GM12878 (cell line): ENCODE measurements at regions not wholly inside any gene's neighbourhood (a gene's known extent, or its start where the extent isn't known, plus 50 kb on each side); places are given as distances from the start of the nearest gene placed in this dataset.
"Not testable (repeated sequence)": the region's sequence is repeated elsewhere in the genome, so short reads cannot be mapped to it uniquely, and the experiment has no call there.

Source experiments
- ATAC-seq: fragments of 200-7000 bp; cut with Tn5 transposase; 3 replicates; pipeline ENCODE4 v1.9.1; 2020; ENCODE audit warnings: mild to moderate bottlenecking, moderate library complexity
- BruUV-seq: library from RNA; stranded (reverse); fragments of 400-500 nt; replicated peaks from 2 replicates; lab custom pipeline; 2021; lab: Mats Ljungman, UMichigan
- CTCF ChIA-PET: fragments of 300-600 bp; sonication (Branson Sonifier 250); formaldehyde crosslinking; extraction: SDS; loops from one replicate; lab custom pipeline; 2021; ENCODE audit warnings: inconsistent platforms; lab: Yijun Ruan, JAX
- POLR2A ChIA-PET: fragments of 350-600 bp; formaldehyde crosslinking; extraction: SDS; loops from one replicate; lab custom pipeline; 2021; ENCODE audit warnings: inconsistent platforms; lab: Charles Lee
- RAD21 ChIA-PET: fragments of 300-600 bp; sonication (Branson Sonifier 250); formaldehyde crosslinking; loops from one replicate; lab custom pipeline; 2023; ENCODE audit warnings: antibody characterized with exemption; ENCODE audit not compliant: unreplicated experiment; lab: Charles Lee
- SMC1A ChIA-PET: fragments of 300-600 bp; sonication (Branson Sonifier 250); formaldehyde crosslinking; loops from one replicate; lab custom pipeline; 2023; ENCODE audit not compliant: unreplicated experiment, uncharacterized antibody; lab: Charles Lee
- DNase-seq: peaks from one replicate; pipeline ENCODE4 v3.0.0-alpha.2; 2011; ENCODE audit warnings: low read depth, low spot score
- FAIRE-seq: peaks from 3 replicates; lab custom pipeline; 2011; peaks lifted over from hg19 to GRCh38; lab: Jason Lieb, UNC
- H2AFZ ChIP-seq: 2 replicates; pipeline ENCODE4 v1.6.0; 2011; ENCODE audit warnings: low read depth, low read length, control low read depth; ENCODE audit not compliant: control insufficient read depth
- H3K27ac ChIP-seq: 2 replicates; pipeline ENCODE4 v1.5.1; 2011; ENCODE audit warnings: control low read depth; ENCODE audit not compliant: control insufficient read depth, insufficient read depth
- H3K27me3 ChIP-seq, 2 experiments: replicated peaks in 1 of 2; 2 replicates each; pipeline versions ENCODE4 v1.6.0 to v1.6.1; 2011; ENCODE audit warnings: low read length in 1 of 2; ENCODE audit not compliant: control insufficient read depth in 2 of 2, insufficient read depth in 2 of 2
- H3K36me3 ChIP-seq, 2 experiments: 2 replicates each; pipeline ENCODE4 v1.5.1; 2011; ENCODE audit warnings: low read length in 1 of 2; ENCODE audit not compliant: control insufficient read depth in 2 of 2, insufficient read depth in 2 of 2
- H3K4me1 ChIP-seq: 2 replicates; pipeline ENCODE4 v1.6.1; 2011; ENCODE audit warnings: mild to moderate bottlenecking, low read length, moderate library complexity, mixed read lengths; ENCODE audit not compliant: control insufficient read depth, insufficient read depth
- H3K4me2 ChIP-seq: 2 replicates; pipeline ENCODE4 v1.6.0; 2011; ENCODE audit warnings: control low read depth; ENCODE audit not compliant: control insufficient read depth, insufficient read depth
- H3K4me3 ChIP-seq: fragments of 200-600 bp; sonication (generic); 2 replicates; pipeline ENCODE4 v1.5.1; 2016
- H3K79me2 ChIP-seq: 2 replicates; pipeline ENCODE4 v1.6.0; 2011; ENCODE audit warnings: low read length; ENCODE audit not compliant: control insufficient read depth, insufficient read depth
- H3K9ac ChIP-seq: 2 replicates; pipeline ENCODE4 v1.8.0; 2011; ENCODE audit warnings: low read length, control low read depth, mixed read lengths; ENCODE audit not compliant: control insufficient read depth, insufficient read depth
- H3K9me3 ChIP-seq: replicated peaks from 3 replicates; pipeline ENCODE4 v1.5.1; 2011; ENCODE audit warnings: mild to moderate bottlenecking, low read length; ENCODE audit not compliant: control insufficient read depth, insufficient read depth
- H4K20me1 ChIP-seq: 2 replicates; pipeline ENCODE4 v1.6.0; 2011; ENCODE audit not compliant: control insufficient read depth, insufficient read depth
- PAX5 ChIP-seq: IDR thresholded peaks from 2 replicates; pipeline ENCODE4 v1.6.1; 2011; ENCODE audit warnings: low read depth, low read length, borderline replicate concordance
- WGBS: methylation state at CpG from one replicate; pipeline ENCODE4 v1.1.6; 2016; ENCODE audit warnings: low lambda C conversion rate; ENCODE audit not compliant: insufficient replicate concordance, insufficient coverage; ENCODE audit errors: missing lambda C conversion rate; 5-methylcytosine and 5-hydroxymethylcytosine counted together
- in situ Hi-C: fragments of 300-500 bp; cut with MboI; formaldehyde crosslinking; loops from 9 replicates; pipeline ENCODE4 v1.14.3; 2018; ENCODE audit warnings: mixed read lengths
- intact Hi-C: fragments of 100-400 bp; cut with micrococcal nuclease; formaldehyde crosslinking; loops from one replicate; pipeline ENCODE4 v1.14.2; 2022; ENCODE audit not compliant: unreplicated experiment
- TF ChIP-seq, protein P1 (sequence below): fragments of 450-650 bp; IDR thresholded peaks from 2 replicates; pipeline ENCODE4 v1.6.1; 2016; ENCODE audit warnings: mild to moderate bottlenecking

DNA sequence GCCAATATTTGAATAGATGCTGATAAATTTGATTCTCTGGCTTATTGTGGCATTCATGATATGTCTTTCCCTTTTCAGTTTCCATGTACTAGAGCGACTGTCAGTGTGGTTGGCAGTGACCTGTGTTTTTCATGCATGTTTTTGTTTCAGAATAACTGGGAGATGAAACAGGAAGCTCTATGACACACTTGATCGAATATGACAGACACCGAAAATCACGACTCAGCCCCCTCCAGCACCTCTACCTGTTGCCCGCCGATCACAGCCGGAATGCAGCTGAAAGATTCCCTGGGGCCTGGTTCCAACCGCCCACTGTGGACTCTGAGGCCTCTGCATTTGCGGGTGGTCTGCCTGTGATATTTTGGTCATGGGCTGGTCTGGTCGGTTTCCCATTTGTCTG lies 226.8 kb upstream of the PLGLB2 start:
- H3K27me3 ChIP-seq, H3K4me1 ChIP-seq, H4K20me1 ChIP-seq, intact Hi-C loops, H3K9me3 ChIP-seq, in situ Hi-C loops, CTCF ChIA-PET, H3K36me3 ChIP-seq, RAD21 ChIA-PET, SMC1A ChIA-PET, H2AFZ ChIP-seq, POLR2A ChIA-PET, H3K4me3 ChIP-seq, H3K9ac ChIP-seq, BruUV-seq, H3K27ac ChIP-seq, H3K79me2 ChIP-seq: not testable (repeated sequence)
- H3K4me2 ChIP-seq, result 0 out of 2 replicates have a peak overlapping the region, but pooled peaks have one; percentile 33
- DNase-seq (peak; percentile 7), ATAC-seq (peak; percentile 67), FAIRE-seq (peak; percentile 59)
- WGBS, result 7% methylated on average over 9 of the region's 10 CpGs
- TF ChIP-seq, protein P1, sequence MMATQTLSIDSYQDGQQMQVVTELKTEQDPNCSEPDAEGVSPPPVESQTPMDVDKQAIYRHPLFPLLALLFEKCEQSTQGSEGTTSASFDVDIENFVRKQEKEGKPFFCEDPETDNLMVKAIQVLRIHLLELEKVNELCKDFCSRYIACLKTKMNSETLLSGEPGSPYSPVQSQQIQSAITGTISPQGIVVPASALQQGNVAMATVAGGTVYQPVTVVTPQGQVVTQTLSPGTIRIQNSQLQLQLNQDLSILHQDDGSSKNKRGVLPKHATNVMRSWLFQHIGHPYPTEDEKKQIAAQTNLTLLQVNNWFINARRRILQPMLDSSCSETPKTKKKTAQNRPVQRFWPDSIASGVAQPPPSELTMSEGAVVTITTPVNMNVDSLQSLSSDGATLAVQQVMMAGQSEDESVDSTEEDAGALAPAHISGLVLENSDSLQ, result peak; percentile 16; the same call in 1 of the 2 replicates
- TF ChIP-seq PAX5, result 0 out of 2 replicates have a peak, but pooled peaks have one; percentile 70

DNA sequence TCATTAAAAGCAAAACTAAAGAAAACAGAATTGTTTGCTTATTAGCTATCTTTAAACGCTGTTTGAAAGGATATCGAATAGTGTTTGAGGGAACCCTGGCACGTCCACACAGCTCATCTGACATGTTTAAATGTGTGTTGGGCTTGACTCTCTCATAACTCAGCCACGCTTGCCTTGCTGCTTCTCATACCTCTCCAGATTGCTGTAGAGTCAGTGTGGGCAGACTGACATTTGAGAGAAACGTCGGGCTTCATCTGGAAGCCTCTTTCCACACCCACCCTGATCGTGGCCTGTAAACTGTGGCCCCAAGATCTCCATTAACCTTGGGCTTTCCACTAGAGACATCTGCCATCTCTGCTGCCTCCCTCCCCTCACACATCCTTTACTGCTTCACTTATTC lies 226.4 kb upstream of the PLGLB2 start:
- DNase-seq, H3K79me2 ChIP-seq, in situ Hi-C loops, ATAC-seq, H3K4me3 ChIP-seq, H3K9me3 ChIP-seq, H3K27ac ChIP-seq, FAIRE-seq, BruUV-seq, intact Hi-C loops, SMC1A ChIA-PET, H3K9ac ChIP-seq, CTCF ChIA-PET, H3K36me3 ChIP-seq, RAD21 ChIA-PET, H3K4me1 ChIP-seq, H4K20me1 ChIP-seq, POLR2A ChIA-PET, H2AFZ ChIP-seq, H3K27me3 ChIP-seq: not testable (repeated sequence)
- WGBS, result 54% methylated on average over 6 of the region's 7 CpGs
- H3K4me2 ChIP-seq, result 0 out of 2 replicates have a peak overlapping the region, but pooled peaks have one; percentile 33
